Esophagus muscularis mucosa (tissue), 4 donors: ENCODE measurements at regions not wholly inside any gene's neighbourhood (a gene's known extent, or its start where the extent isn't known, plus 50 kb on each side); places are given as distances from the start of the nearest gene placed in this dataset.

ENCODE experiments used
- CTCF ChIP-seq, 3 experiments: fragments of 200-600 bp in 2 of 3; fragments of 450-650 bp in 1 of 3; sonication (generic) in 2 of 3; IDR thresholded peaks; one replicate each; pipeline ENCODE4 v1.5.1; 2017 to 2019; ENCODE audit warnings: antibody characterized with exemption in 3 of 3, mild to moderate bottlenecking in 2 of 3, moderate library complexity in 1 of 3
- EP300 ChIP-seq: sonication (generic); formaldehyde crosslinking; IDR thresholded peaks from one replicate; pipeline ENCODE4 v1.6.1; 2017; ENCODE audit warnings: antibody characterized with exemption
- POLR2A ChIP-seq: fragments of 450-650 bp; IDR thresholded peaks from one replicate; pipeline ENCODE4 v1.6.1; 2017; ENCODE audit warnings: antibody characterized with exemption, moderate library complexity, mild to moderate bottlenecking, low read depth
- POLR2AphosphoS5 ChIP-seq, 2 donors: sonication (generic); formaldehyde crosslinking; IDR thresholded peaks; one replicate each; pipeline ENCODE4 v1.6.1; 2017; ENCODE audit warnings: antibody characterized with exemption in 2 of 2

GRCh38 chr12:13692332-13692731 lies 289.1 kb downstream of the GRIN2B start:
- no peak for TF ChIP-seq CTCF (IDR thresholded peaks at IDR 0.05)
- TF ChIP-seq POLR2A = no peak
- TF ChIP-seq POLR2AphosphoS5 (IDR thresholded peaks at IDR 0.05) = no peak
- no peak for TF ChIP-seq EP300
